IPS-18a (cell line): ENCODE measurements at regions not wholly inside any gene's neighbourhood (a gene's known extent, or its start where the extent isn't known, plus 50 kb on each side); places are given as distances from the start of the nearest gene placed in this dataset.
"Not testable (repeated sequence)": the region's sequence is repeated elsewhere in the genome, so short reads cannot be mapped to it uniquely, and the experiment has no call there.

Source experiments
- H3K27ac ChIP-seq: one replicate; pipeline ENCODE4 v1.5.1; 2013; ENCODE audit warnings: low read length
- H3K27me3 ChIP-seq: one replicate; pipeline ENCODE4 v1.6.1; 2013; ENCODE audit warnings: mild to moderate bottlenecking, low read length; ENCODE audit not compliant: control insufficient read depth, insufficient read depth
- H3K36me3 ChIP-seq: one replicate; pipeline ENCODE4 v1.6.1; 2013; ENCODE audit warnings: low read depth, low read length; ENCODE audit not compliant: control insufficient read depth
- H3K4me1 ChIP-seq: one replicate; pipeline ENCODE4 v1.6.1; 2013; ENCODE audit warnings: low read depth, low read length; ENCODE audit not compliant: control insufficient read depth
- H3K4me3 ChIP-seq: one replicate; pipeline ENCODE4 v1.5.1; 2013; ENCODE audit warnings: low read length
- H3K9ac ChIP-seq: one replicate; pipeline ENCODE4 v1.6.1; 2013; ENCODE audit warnings: mild to moderate bottlenecking, low read length, moderate library complexity
- H3K9me3 ChIP-seq: one replicate; pipeline ENCODE4 v1.6.1; 2013; ENCODE audit warnings: low read depth, low read length; ENCODE audit not compliant: control insufficient read depth

DNA sequence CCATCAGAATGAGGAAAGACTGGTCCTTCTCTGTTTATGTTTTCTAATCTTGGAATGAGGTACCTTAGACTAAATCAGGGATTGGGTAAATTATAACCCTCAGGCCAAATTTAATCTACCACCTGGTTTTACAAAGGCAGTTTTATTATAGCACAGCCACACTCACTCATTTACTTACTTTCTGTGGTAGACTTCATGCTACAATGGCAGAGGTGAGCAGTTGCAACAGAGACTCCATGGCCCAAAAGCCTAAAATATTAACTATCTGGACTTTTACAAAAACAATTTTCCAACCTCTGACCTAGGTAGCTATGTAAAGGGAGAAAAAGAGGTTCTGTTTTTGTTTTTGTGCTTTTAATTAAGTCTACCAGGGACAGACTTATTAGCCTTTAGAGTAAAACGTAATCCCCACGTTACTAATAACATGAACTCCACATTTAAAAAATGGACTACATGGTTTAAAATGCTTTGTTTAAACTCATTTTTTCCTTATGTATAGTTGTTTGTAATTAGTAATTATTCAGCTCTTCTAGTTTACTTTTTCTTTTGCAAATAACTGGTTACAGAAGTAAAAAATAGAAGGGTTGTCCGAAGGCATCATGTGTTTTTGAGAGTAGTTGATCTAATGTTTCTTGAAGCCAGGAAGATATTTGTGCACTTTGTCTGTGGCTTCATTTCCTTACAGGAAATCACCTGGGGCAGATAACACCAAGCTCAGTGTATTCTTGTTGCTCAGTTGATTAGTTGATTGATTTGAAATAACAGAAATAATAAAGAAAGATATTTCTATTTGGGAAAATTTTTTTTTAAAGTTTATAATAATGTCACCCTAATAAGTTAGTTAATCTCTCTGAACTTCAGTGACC is 57.6 kb upstream of the ATP2B1 start:
- Histone ChIP-seq H3K27ac (no peak overlapping the region), H3K4me1 (no peaks in the 10 kb centered on the region), H3K9ac (no peak overlapping the region), H3K36me3 (no peaks in the 10 kb centered on the region), H3K9me3 (no peaks in the 10 kb centered on the region), H3K4me3 (no peak overlapping the region), H3K27me3 (no peaks in the 10 kb centered on the region)

DNA sequence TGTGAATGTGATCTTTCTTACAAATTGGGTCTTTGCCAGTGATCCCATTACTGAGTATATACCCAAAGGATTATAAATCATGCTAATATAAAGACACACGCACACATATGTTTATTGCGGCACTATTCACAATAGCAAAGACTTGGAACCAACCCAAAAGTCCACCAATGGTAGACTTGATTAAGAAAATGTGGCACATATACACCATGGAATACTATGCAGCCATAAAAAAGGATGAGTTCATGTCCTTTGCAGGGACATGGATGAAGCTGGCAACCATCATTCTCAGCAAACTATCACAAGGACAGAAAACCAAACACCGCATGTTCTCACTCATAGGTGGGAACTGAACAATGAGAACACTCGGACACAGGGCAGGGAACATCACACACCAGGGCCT is 55.5 kb upstream of the ATP2B1 start:
- H3K9ac ChIP-seq, H3K4me3 ChIP-seq, H3K27me3 ChIP-seq: not testable (repeated sequence)

DNA sequence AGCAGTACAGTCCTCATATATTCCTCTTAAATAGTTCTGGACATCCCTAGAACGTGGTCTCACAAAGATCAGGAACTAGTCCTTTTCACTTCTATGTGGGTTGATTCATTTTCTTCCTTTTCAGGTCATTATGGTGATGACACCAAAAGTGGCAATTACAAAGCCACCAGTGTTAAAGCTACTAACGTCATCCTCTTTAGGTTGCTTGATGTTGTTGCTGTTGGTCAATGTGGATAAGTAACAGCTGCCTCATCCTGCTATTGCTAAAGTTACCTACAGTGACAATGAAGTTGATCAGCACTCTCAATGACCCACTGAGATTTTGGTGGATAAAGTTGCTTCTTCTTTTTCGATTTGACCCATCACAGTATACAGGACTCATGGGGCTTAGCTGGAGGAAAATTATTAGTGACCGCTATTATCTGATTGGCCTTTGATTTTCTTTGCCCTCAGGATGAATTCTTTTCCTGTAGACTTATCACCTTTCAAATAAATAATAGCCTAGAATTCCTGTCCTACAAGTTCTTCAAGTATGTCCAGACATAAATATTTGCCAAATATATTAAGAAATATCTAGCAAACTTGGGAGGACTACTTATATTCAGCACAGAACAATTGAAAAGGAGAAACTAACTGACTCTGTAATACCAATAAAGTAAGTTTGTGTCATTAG is 54.0 kb upstream of the ATP2B1 start:
- H3K9ac ChIP-seq: no peak overlapping the region
- H3K27ac ChIP-seq: no peak overlapping the region
- H3K27me3 ChIP-seq: no peaks in the 10 kb centered on the region
- no peaks in the 10 kb centered on the region for H3K4me1 ChIP-seq
- H3K36me3 ChIP-seq: no peaks in the 10 kb centered on the region
- H3K4me3 ChIP-seq: no peak overlapping the region
- H3K9me3 ChIP-seq: no peaks in the 10 kb centered on the region

More for the DNA sequence above, 55.5 kb upstream of the ATP2B1 start:
- H3K4me1 ChIP-seq, H3K9me3 ChIP-seq, H3K36me3 ChIP-seq, H3K27ac ChIP-seq: not testable (repeated sequence)

DNA sequence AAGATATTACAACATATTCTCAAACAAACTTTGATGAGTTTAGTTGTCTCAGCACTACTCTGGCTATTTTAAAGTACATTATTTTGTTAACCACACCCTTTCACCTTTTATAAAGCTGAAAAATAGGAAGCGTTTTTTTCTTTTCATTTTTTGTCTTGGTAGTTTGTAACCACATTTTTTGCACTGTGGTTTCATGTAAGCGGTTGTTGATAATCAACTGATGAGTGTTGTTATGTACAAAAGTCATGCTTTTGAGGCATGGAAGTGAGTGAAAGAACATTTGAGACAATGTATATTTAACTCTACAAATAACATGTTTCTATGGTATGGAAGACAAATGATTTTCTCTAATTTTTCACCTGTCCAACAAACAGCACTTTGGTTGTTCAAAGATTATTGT is 52.1 kb upstream of the ATP2B1 start:
- Histone ChIP-seq H3K4me3 (no peak overlapping the region), H3K27ac (no peak overlapping the region), H3K4me1 (no peaks in the 10 kb centered on the region)

More for the DNA sequence above, 52.1 kb upstream of the ATP2B1 start:
- Histone ChIP-seq H3K9me3 (no peaks in the 10 kb centered on the region), H3K9ac (no peak overlapping the region), H3K36me3 (no peaks in the 10 kb centered on the region), H3K27me3 (no peaks in the 10 kb centered on the region)
